GM10248 (cell line): ENCODE measurements at regions not wholly inside any gene's neighbourhood (a gene's known extent, or its start where the extent isn't known, plus 50 kb on each side); places are given as distances from the start of the nearest gene placed in this dataset.

Experiments used
- CTCF ChIA-PET: fragments of 300-600 bp; sonication (Branson Sonifier 250); formaldehyde crosslinking; extraction: SDS; loops from one replicate; lab custom pipeline; 2021; ENCODE audit warnings: antibody characterized with exemption; lab: Yijun Ruan, JAX
- POLR2A ChIA-PET: fragments of 350-650 bp; sonication (Branson Sonifier 250); formaldehyde crosslinking; extraction: SDS; loops from one replicate; lab custom pipeline; 2020; ENCODE audit warnings: antibody characterized with exemption; lab: Yijun Ruan, JAX
- DNase-seq: peaks from one replicate; pipeline ENCODE4 v3.0.0; 2012; ENCODE audit errors: extremely low spot score
- TF ChIP-seq, protein P1 (sequence below): IDR thresholded peaks from 2 replicates; pipeline ENCODE4 v1.5.1; 2012; ENCODE audit warnings: mild to moderate bottlenecking, low read depth; ENCODE audit errors: extremely low read depth, missing control alignments, control extremely low read depth

DNA sequence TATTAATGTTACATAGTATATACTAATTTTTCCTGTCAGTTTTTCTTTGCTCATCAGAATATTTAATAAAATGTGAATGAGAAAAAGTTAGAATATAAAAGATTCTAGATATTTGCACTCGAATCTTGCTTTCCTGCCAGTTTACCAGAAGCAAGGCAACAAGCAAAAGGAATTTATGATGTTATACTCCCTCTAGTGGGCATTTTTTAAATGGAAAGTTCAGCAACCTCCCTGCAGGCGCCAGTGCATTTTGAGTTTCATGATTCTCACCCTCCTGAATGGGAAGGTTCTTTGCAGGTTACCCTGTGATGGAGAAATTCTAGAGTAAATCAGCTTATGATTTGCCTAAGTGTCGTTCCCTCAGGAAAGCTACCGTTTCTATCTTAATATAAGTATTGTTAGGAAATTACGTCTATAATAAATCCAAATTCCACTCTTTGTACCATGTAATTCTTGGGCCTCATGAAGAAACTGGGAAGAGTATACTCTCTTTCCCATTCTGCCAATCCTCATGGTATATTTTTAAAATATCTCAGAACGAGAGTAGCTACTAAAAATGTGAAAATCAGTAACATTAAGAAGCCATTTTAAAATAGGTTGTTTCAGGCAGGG lies 350.0 kb downstream of the CRPPA start:
- peak; percentile 14 for DNase-seq
- ChIA-PET CTCF (interaction anchor here (0.7 to 1.2 kb wide), 6 partner anchors 9 to 778 kb away, joined by 3 read pairs; no protein-coding TSS in a partner anchor), POLR2A (no interaction called here)
- TF ChIP-seq, protein P1, sequence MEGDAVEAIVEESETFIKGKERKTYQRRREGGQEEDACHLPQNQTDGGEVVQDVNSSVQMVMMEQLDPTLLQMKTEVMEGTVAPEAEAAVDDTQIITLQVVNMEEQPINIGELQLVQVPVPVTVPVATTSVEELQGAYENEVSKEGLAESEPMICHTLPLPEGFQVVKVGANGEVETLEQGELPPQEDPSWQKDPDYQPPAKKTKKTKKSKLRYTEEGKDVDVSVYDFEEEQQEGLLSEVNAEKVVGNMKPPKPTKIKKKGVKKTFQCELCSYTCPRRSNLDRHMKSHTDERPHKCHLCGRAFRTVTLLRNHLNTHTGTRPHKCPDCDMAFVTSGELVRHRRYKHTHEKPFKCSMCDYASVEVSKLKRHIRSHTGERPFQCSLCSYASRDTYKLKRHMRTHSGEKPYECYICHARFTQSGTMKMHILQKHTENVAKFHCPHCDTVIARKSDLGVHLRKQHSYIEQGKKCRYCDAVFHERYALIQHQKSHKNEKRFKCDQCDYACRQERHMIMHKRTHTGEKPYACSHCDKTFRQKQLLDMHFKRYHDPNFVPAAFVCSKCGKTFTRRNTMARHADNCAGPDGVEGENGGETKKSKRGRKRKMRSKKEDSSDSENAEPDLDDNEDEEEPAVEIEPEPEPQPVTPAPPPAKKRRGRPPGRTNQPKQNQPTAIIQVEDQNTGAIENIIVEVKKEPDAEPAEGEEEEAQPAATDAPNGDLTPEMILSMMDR, result peak; percentile 53

GRCh38 chr7:16070806-16071205 lies 350.5 kb downstream of the CRPPA start:
- ChIA-PET POLR2A (no interaction called here), CTCF (interaction anchor here (0.8 to 1.2 kb wide), 4 partner anchors 26 to 778 kb away, joined by 3 read pairs; no protein-coding TSS in a partner anchor)
- DNase-seq, result no peak
- TF ChIP-seq, protein P1, result no peak

DNA sequence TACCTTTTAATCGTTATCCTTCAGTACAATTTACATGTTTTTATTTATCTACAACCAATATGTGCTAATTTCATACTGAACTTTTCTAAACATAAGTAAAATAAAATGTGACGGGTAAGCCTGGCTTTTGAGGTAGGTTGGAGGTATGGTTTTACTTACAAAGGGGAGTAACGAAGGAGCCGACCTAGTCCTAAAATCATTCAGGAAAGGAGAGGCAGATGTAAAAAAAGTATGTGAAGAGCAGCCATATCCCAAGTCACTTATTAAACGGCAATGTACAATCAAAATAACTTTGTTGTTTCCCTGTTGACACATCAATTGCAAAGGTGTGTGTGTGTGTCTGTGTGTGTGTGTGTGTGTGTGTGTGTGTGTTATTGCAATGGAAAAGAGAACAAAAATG lies 351.3 kb downstream of the CRPPA start:
- ChIA-PET POLR2A (no interaction called here), CTCF (interaction anchor here (0.8 kb wide), 1 partner anchor 349 kb away, joined by 3 read pairs; no protein-coding TSS in a partner anchor)
- TF ChIP-seq, protein P1, result no peak
- no peak for DNase-seq

GRCh38 chr7:16068183-16068582 lies 353.2 kb downstream of the CRPPA start:
- ChIA-PET CTCF (no interaction called here), POLR2A (no interaction called here)
- no peak for DNase-seq
- TF ChIP-seq, protein P1, result no peak

GRCh38 chr7:16067711-16068110 lies 353.6 kb downstream of the CRPPA start:
- TF ChIP-seq, protein P1, result no peak
- DNase-seq, result no peak
- POLR2A ChIA-PET, result no interaction called here
- CTCF ChIA-PET, result interaction anchor here (1.5 kb wide), 1 partner anchor 10 kb away, joined by 4 read pairs; no protein-coding TSS in a partner anchor

DNA sequence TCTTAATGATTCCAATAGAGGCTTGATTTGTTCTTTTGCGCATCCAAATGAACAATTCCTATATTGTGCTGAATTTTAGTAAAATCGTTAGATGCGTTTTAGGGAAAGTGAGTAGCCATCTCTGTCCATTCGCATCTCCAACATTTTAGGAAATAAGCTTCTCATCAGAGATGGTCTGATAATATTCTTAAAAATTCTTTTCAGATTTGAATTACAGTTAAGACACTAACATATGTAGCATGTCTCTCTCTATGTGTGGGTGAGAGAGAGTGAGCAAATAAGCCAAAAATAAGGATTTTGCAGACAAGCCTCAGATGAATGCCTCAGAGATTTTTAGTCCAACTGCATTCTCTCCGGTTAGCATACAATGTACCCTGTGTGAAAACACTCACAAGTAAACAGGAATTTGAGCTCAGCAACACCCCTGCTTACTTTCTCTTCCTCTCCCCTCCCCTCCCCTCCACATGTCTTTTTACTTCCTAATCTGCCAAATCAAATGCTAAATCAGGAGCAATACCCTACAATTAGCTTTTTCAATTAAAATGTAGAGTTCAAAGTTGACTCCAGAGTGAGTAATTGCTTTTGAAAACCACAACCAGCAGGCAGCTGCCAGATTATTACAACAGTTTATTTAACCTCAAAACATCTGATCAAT lies 354.4 kb downstream of the CRPPA start:
- POLR2A ChIA-PET, result no interaction called here

More for the DNA sequence above, 354.4 kb downstream of the CRPPA start:
- DNase-seq, result no peak
- CTCF ChIA-PET, result interaction anchor here (1.5 kb wide), 1 partner anchor 11 kb away, joined by 4 read pairs; no protein-coding TSS in a partner anchor
- TF ChIP-seq, protein P1, result no peak
